ENCODE measurements at regions not wholly inside any gene's neighbourhood (a gene's known extent, or its start where the extent isn't known, plus 50 kb on each side); places are given as distances from the start of the nearest gene placed in this dataset.

DNA sequence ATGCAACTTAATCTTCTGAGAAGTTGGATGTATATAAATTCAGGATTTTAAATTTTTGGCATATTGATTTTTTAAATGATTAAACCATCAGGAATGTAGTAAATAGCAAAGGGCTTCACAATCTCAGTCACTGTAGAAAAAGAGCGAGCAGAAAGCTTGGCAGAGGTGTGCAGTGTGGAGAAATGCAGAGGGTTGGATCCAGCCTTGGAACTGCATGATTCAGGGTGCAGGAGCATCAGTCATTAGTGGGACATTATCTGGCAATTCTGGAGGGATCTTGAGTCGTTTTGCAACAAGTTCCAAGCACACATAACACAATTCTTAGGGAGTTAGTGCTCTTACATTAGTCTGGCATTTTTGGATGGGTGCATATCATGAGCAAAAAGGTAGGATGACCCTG, 267.9 kb downstream of the PLA2G4A start:
- no peaks in the 10 kb centered on the region for H3K36me3 Mint-ChIP-seq
- H3K4me1 Mint-ChIP-seq (ENCODE audit: unreplicated experiment), result no peaks in the 10 kb centered on the region
- no peak overlapping the region for H3K4me3 Mint-ChIP-seq
- TF ChIP-seq, protein P1, sequence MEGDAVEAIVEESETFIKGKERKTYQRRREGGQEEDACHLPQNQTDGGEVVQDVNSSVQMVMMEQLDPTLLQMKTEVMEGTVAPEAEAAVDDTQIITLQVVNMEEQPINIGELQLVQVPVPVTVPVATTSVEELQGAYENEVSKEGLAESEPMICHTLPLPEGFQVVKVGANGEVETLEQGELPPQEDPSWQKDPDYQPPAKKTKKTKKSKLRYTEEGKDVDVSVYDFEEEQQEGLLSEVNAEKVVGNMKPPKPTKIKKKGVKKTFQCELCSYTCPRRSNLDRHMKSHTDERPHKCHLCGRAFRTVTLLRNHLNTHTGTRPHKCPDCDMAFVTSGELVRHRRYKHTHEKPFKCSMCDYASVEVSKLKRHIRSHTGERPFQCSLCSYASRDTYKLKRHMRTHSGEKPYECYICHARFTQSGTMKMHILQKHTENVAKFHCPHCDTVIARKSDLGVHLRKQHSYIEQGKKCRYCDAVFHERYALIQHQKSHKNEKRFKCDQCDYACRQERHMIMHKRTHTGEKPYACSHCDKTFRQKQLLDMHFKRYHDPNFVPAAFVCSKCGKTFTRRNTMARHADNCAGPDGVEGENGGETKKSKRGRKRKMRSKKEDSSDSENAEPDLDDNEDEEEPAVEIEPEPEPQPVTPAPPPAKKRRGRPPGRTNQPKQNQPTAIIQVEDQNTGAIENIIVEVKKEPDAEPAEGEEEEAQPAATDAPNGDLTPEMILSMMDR (conservative IDR thresholded peaks at IDR 0.05), result no peak
- H3K27me3 Mint-ChIP-seq, result no peaks in the 10 kb centered on the region
- no peak overlapping the region for H3K27ac Mint-ChIP-seq
- DNase-seq (ENCODE audit: extremely low spot score, unreplicated experiment), result no peak
- no peaks in the 10 kb centered on the region for H3K9me3 Mint-ChIP-seq

DNA sequence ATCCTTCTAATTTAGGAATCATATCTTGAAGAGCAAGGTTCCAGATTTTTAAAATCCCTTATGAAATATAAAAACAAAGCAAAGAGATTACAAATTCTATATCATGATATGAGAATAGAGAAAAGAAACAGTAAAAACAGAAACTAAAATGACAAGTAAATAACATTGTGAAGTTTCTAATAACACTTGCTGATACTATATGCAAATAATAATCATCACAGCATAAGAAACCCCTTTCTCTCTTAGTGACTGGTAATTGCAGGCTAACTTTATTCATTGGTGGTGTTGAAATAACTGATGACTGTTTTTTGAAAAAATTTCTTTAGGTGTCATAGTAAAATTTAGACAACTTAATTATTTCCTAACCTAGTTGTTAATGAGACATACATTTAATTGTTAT, 281.6 kb downstream of the PLA2G4A start:
- no peaks in the 10 kb centered on the region for H3K27me3 Mint-ChIP-seq
- TF ChIP-seq, protein P1 (conservative IDR thresholded peaks at IDR 0.05), result no peak
- H3K4me3 Mint-ChIP-seq, result no peak overlapping the region
- H3K36me3 Mint-ChIP-seq, result no peaks in the 10 kb centered on the region
- H3K27ac Mint-ChIP-seq, result no peak overlapping the region
- H3K4me1 Mint-ChIP-seq (ENCODE audit: unreplicated experiment), result no peaks in the 10 kb centered on the region
- no peak for DNase-seq (ENCODE audit: extremely low spot score, unreplicated experiment)
- H3K9me3 Mint-ChIP-seq, result no peaks in the 10 kb centered on the region

DNA sequence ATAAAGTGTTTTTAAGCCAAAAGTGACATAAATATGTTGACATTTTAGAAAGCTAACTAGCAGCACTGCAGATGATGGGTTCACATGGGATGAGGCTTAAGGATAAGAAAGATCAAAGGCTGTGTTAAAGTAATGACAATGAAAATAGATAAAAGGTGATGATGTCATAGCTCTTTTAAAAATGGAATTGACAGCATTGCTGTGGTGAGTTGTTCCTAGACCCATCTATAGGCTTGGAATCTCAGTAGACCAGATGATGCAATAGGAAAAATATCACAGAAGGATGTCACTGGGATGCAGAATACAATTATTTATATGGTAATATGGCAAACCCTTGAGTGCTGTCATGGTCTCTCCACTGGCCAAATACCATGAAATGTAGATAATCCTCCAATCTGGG, 286.0 kb downstream of the PLA2G4A start:
- Mint-ChIP-seq H3K27me3 (no peaks in the 10 kb centered on the region), H3K4me3 (no peak overlapping the region), H3K36me3 (no peaks in the 10 kb centered on the region), H3K4me1 (ENCODE audit: unreplicated experiment) (no peaks in the 10 kb centered on the region), H3K9me3 (peaks cover 3% of the 10 kb centered on the region), H3K27ac (no peak overlapping the region)
- DNase-seq (ENCODE audit: extremely low spot score, unreplicated experiment), result no peak
- TF ChIP-seq, protein P1 (conservative IDR thresholded peaks at IDR 0.05), result no peak

DNA sequence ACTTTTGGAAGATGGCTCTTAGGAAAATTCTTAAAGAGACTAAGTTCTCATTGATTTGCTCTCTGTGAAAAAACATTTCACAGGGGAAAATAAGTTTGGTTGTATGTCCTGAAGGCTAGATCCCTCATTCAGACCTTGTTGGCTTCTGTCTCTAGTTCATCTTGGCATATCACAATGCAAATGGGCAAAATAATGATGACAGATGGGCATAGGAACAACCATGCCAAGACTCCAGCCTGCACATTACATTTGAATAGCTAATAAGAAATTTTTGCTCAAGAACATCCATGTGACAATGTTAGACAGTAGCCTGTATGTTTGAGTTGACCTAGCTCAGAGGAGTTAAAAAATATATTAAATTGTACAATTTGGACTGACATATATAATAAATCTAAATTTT, 292.9 kb downstream of the PLA2G4A start:
- TF ChIP-seq, protein P1 (conservative IDR thresholded peaks at IDR 0.05), result no peak
- Mint-ChIP-seq H3K4me1 (ENCODE audit: unreplicated experiment) (peaks cover 6% of the 10 kb centered on the region), H3K4me3 (no peak overlapping the region), H3K27ac (no peak overlapping the region), H3K27me3 (no peaks in the 10 kb centered on the region), H3K9me3 (peaks cover 3% of the 10 kb centered on the region), H3K36me3 (no peaks in the 10 kb centered on the region)
- no peak for DNase-seq (ENCODE audit: extremely low spot score, unreplicated experiment)

DNA sequence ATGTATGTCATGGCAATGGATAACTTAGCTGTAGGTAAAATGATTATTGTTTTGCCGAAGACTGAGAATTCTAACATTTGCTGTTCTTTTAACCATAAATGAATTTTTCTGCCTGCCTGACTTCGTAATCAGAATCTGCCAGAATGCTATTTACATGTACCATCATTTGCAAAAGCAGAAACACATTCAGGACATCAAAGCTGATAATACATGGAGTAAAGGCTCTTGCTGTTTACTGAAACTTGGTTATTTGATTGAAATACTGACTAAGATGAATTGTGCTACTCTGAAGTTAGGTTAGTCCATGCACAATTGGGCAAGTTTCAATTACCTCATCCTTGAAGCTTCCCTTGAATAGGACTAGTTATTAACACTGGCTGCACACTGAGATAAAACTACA, 293.8 kb downstream of the PLA2G4A start:
- no peaks in the 10 kb centered on the region for H3K36me3 Mint-ChIP-seq
- peaks cover 3% of the 10 kb centered on the region for H3K9me3 Mint-ChIP-seq
- TF ChIP-seq, protein P1 (conservative IDR thresholded peaks at IDR 0.05), result no peak
- peaks cover 6% of the 10 kb centered on the region for H3K4me1 Mint-ChIP-seq (ENCODE audit: unreplicated experiment)
- H3K27me3 Mint-ChIP-seq, result no peaks in the 10 kb centered on the region
- no peak overlapping the region for H3K27ac Mint-ChIP-seq
- H3K4me3 Mint-ChIP-seq, result no peak overlapping the region
- no peak for DNase-seq (ENCODE audit: extremely low spot score, unreplicated experiment)

DNA sequence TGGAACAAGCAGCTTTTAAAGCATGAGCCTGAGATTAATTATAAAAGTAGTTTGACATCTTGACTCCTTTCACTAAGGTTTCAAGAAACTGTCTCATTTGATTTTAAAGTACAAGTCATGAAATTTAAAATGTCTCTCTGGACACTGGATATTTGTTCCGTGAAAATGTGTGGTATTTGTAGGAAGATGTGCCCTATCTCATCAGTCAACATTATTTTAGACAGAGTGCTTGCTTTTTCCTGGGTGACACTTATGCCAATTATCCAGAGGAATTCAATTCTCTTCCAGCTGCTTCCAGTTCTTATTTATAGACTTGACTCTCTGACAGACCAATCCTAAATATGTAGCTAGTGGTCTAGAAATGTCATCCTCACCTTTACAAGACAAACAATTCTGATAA, 300.4 kb downstream of the PLA2G4A start:
- H3K27ac Mint-ChIP-seq, result no peak overlapping the region
- no peaks in the 10 kb centered on the region for H3K36me3 Mint-ChIP-seq
- H3K27me3 Mint-ChIP-seq, result no peaks in the 10 kb centered on the region
- H3K4me3 Mint-ChIP-seq, result no peak overlapping the region
- no peaks in the 10 kb centered on the region for H3K4me1 Mint-ChIP-seq (ENCODE audit: unreplicated experiment)
- TF ChIP-seq, protein P1 (conservative IDR thresholded peaks at IDR 0.05), result no peak
- H3K9me3 Mint-ChIP-seq, result no peaks in the 10 kb centered on the region
- DNase-seq (ENCODE audit: extremely low spot score, unreplicated experiment), result no peak

All from type B pancreatic cell (in vitro differentiated cells).